OCI-LY1 (cell line): ENCODE measurements at regions not wholly inside any gene's neighbourhood (a gene's known extent, or its start where the extent isn't known, plus 50 kb on each side); places are given as distances from the start of the nearest gene placed in this dataset.

ENCODE experiments used
- EZH2 ChIP-seq: fragments of 200-600 bp; sonication (generic), shearing (Covaris generic); IDR thresholded peaks from 2 replicates; pipeline ENCODE4 v1.8.0; 2017; ENCODE audit warnings: borderline replicate concordance, mixed run types, mild to moderate bottlenecking, antibody characterized with exemption, low read length, moderate library complexity, mixed read lengths
- TF ChIP-seq, protein P1 (sequence below): fragments of 200-600 bp; sonication (generic), shearing (Covaris generic); IDR thresholded peaks from 2 replicates; pipeline ENCODE4 v1.5.1; 2017; ENCODE audit warnings: mild to moderate bottlenecking, antibody characterized with exemption, low read length, moderate library complexity, mixed read lengths

GRCh38 chr9:17864951-17865350 is 286.1 kb downstream of the SH3GL2 start:
- TF ChIP-seq, protein P1, sequence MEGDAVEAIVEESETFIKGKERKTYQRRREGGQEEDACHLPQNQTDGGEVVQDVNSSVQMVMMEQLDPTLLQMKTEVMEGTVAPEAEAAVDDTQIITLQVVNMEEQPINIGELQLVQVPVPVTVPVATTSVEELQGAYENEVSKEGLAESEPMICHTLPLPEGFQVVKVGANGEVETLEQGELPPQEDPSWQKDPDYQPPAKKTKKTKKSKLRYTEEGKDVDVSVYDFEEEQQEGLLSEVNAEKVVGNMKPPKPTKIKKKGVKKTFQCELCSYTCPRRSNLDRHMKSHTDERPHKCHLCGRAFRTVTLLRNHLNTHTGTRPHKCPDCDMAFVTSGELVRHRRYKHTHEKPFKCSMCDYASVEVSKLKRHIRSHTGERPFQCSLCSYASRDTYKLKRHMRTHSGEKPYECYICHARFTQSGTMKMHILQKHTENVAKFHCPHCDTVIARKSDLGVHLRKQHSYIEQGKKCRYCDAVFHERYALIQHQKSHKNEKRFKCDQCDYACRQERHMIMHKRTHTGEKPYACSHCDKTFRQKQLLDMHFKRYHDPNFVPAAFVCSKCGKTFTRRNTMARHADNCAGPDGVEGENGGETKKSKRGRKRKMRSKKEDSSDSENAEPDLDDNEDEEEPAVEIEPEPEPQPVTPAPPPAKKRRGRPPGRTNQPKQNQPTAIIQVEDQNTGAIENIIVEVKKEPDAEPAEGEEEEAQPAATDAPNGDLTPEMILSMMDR, result no peak
- TF ChIP-seq EZH2, result no peak
